IMR-90 (cell line): ENCODE measurements at regions not wholly inside any gene's neighbourhood (a gene's known extent, or its start where the extent isn't known, plus 50 kb on each side); places are given as distances from the start of the nearest gene placed in this dataset.
A peak's percentile ranks its signal among the peaks of the same experiment; 100 is the strongest.

Source experiments
- ATAC-seq: fragments of 200-7000 bp; cut with Tn5 transposase; 2 replicates; pipeline ENCODE4 v1.9.1; 2020; ENCODE audit warnings: low read depth, mild to moderate bottlenecking, moderate library complexity
- BruUV-seq: library from RNA; stranded (reverse); fragments of 400-500 nt; replicated peaks from 2 replicates; lab custom pipeline; 2021; lab: Mats Ljungman, UMichigan
- CTCF ChIA-PET: fragments of 300-600 bp; formaldehyde crosslinking; extraction: SDS; loops from one replicate; lab custom pipeline; 2021; ENCODE audit warnings: antibody characterized with exemption; lab: Yijun Ruan, JAX
- POLR2A ChIA-PET: fragments of 300-600 bp; sonication (Branson Sonifier 250); formaldehyde crosslinking; loops from one replicate; lab custom pipeline; 2022; ENCODE audit warnings: antibody characterized with exemption; ENCODE audit not compliant: unreplicated experiment; lab: Charles Lee
- DNase-seq: peaks from one replicate; pipeline ENCODE4 v3.0.0; 2013
- H2AFZ ChIP-seq: replicated peaks from 2 replicates; pipeline ENCODE3; 2013; ENCODE audit warnings: low read length, mild to moderate bottlenecking; ENCODE audit not compliant: poor library complexity
- H2AK5ac ChIP-seq: 2 replicates; pipeline ENCODE4 v1.6.1; 2013; ENCODE audit warnings: low read depth, low read length, inconsistent platforms
- H2AK9ac ChIP-seq: replicated peaks from 2 replicates; pipeline ENCODE3; 2013; ENCODE audit warnings: mild to moderate bottlenecking, low read depth, low read length, moderate library complexity; ENCODE audit not compliant: poor library complexity
- H2BK120ac ChIP-seq: 2 replicates; pipeline ENCODE4 v1.6.1; 2013; ENCODE audit warnings: low read depth, low read length, inconsistent platforms
- H2BK15ac ChIP-seq: 3 replicates; pipeline ENCODE4 v1.6.1; 2013; ENCODE audit warnings: low read depth, low read length, inconsistent platforms
- H2BK20ac ChIP-seq: 2 replicates; pipeline ENCODE4 v1.6.1; 2013; ENCODE audit warnings: low read depth, mild to moderate bottlenecking, inconsistent platforms, low read length, moderate library complexity
- H2BK5ac ChIP-seq: 2 replicates; pipeline ENCODE4 v1.6.1; 2013; ENCODE audit warnings: mild to moderate bottlenecking, low read depth, low read length, inconsistent platforms; ENCODE audit not compliant: poor library complexity, severe bottlenecking
- H3K14ac ChIP-seq: replicated peaks from 2 replicates; pipeline ENCODE4 v1.6.1; 2013; ENCODE audit warnings: low read depth, low read length, inconsistent platforms
- H3K18ac ChIP-seq: 2 replicates; pipeline ENCODE4 v1.6.1; 2013; ENCODE audit warnings: low read depth, low read length, control low read depth
- H3K23ac ChIP-seq: 2 replicates; pipeline ENCODE4 v1.6.1; 2013; ENCODE audit warnings: low read depth, low read length, inconsistent platforms
- H3K27ac ChIP-seq: 2 replicates; pipeline ENCODE4 v1.5.1; 2013; ENCODE audit warnings: mild to moderate bottlenecking, control low read depth, low read length; ENCODE audit not compliant: insufficient read depth
- H3K27me3 ChIP-seq: 2 replicates; pipeline ENCODE4 v1.6.1; 2013; ENCODE audit warnings: low read length; ENCODE audit not compliant: control insufficient read depth, insufficient read depth
- H3K36me3 ChIP-seq: 2 replicates; pipeline ENCODE4 v1.6.1; 2013; ENCODE audit warnings: low read length, mixed read lengths; ENCODE audit not compliant: control insufficient read depth, insufficient read depth
- H3K4ac ChIP-seq: 2 replicates; pipeline ENCODE4 v1.6.1; 2013; ENCODE audit warnings: low read depth, low read length, inconsistent platforms
- H3K4me1 ChIP-seq: 2 replicates; pipeline ENCODE4 v1.6.1; 2013; ENCODE audit warnings: low read length, mixed read lengths; ENCODE audit not compliant: control insufficient read depth, insufficient read depth
- H3K4me2 ChIP-seq: 2 replicates; pipeline ENCODE4 v1.6.1; 2013; ENCODE audit warnings: low read depth, mild to moderate bottlenecking, control low read depth, low read length, moderate library complexity
- H3K4me3 ChIP-seq: 2 replicates; pipeline ENCODE4 v1.5.1; 2013; ENCODE audit warnings: low read depth, mild to moderate bottlenecking, control low read depth, low read length, moderate library complexity; ENCODE audit not compliant: insufficient read depth
- H3K56ac ChIP-seq: 2 replicates; pipeline ENCODE4 v1.6.1; 2013; ENCODE audit warnings: low read length, inconsistent platforms; ENCODE audit not compliant: insufficient read depth; ENCODE audit errors: extremely low read depth
- H3K79me1 ChIP-seq, 2 experiments: 2 replicates each; pipeline ENCODE4 v1.6.1; 2013; ENCODE audit warnings: low read length in 2 of 2, inconsistent platforms in 1 of 2, low read depth in 1 of 2
- H3K9ac ChIP-seq: 2 replicates; pipeline ENCODE4 v1.6.1; 2013; ENCODE audit warnings: low read depth, low read length, control low read depth
- H3K9me1 ChIP-seq: 2 replicates; pipeline ENCODE4 v1.6.1; 2013; ENCODE audit warnings: low read length, inconsistent platforms; ENCODE audit not compliant: insufficient read depth
- H3K9me3 ChIP-seq: 2 replicates; pipeline ENCODE4 v1.6.1; 2013; ENCODE audit warnings: low read length; ENCODE audit not compliant: control insufficient read depth, insufficient read depth
- H4K20me1 ChIP-seq: 2 replicates; pipeline ENCODE4 v1.6.1; 2013; ENCODE audit warnings: low read length, inconsistent platforms; ENCODE audit not compliant: insufficient read depth
- H4K5ac ChIP-seq: 2 replicates; pipeline ENCODE4 v1.6.1; 2013; ENCODE audit warnings: mild to moderate bottlenecking, low read depth, low read length, control low read depth
- H4K8ac ChIP-seq, 2 experiments: 2 replicates each; pipeline ENCODE4 v1.6.1; 2013; ENCODE audit warnings: low read depth in 2 of 2, low read length in 2 of 2, control low read depth in 1 of 2, inconsistent platforms in 1 of 2
- H4K91ac ChIP-seq: 2 replicates; pipeline ENCODE4 v1.6.1; 2013; ENCODE audit warnings: low read depth, low read length, inconsistent platforms; ENCODE audit not compliant: insufficient read depth
- CEBPB ChIP-seq: IDR thresholded peaks from 2 replicates; pipeline ENCODE4 v1.6.1; 2012; ENCODE audit warnings: low read depth, low read length, improper control_type of control experiment
- CHD1 ChIP-seq: IDR thresholded peaks from 2 replicates; pipeline ENCODE4 v1.6.1; 2012; ENCODE audit warnings: low read depth, low read length, improper control_type of control experiment
- FOS ChIP-seq: fragments of 150-350 bp; IDR thresholded peaks from 2 replicates; pipeline ENCODE4 v1.6.1; 2016; ENCODE audit warnings: low read depth, low read length
- MAFK ChIP-seq: IDR thresholded peaks from 2 replicates; pipeline ENCODE4 v1.6.1; 2012; ENCODE audit warnings: low read depth, low read length, improper control_type of control experiment
- NFE2L2 ChIP-seq: fragments of 150-350 bp; IDR thresholded peaks from 2 replicates; pipeline ENCODE4 v1.6.1; 2016; ENCODE audit warnings: low read depth, mild to moderate bottlenecking, low read length
- WGBS, 2 experiments: methylation state at CpG; one replicate each; pipeline versions ENCODE4 v1.1.5 to v1.1.7; 2013; ENCODE audit warnings: missing lambda C conversion rate in 2 of 2; ENCODE audit not compliant: insufficient read length in 1 of 2; ENCODE audit errors: extremely low coverage in 2 of 2; 5-methylcytosine and 5-hydroxymethylcytosine counted together
- dilution Hi-C: fragments of 300-500 bp; cut with HindIII; formaldehyde crosslinking; loops from one replicate; pipeline ENCODE4 v1.14.3; 2018; ENCODE audit warnings: low sequenced_read_pairs; ENCODE audit not compliant: unreplicated experiment
- in situ Hi-C: fragments of 300-500 bp; cut with MboI; formaldehyde crosslinking; loops from 3 replicates; pipeline ENCODE4 v1.14.3; 2019; ENCODE audit warnings: low sequenced_read_pairs, inconsistent platforms, mixed read lengths
- intact Hi-C: fragments of 100-400 bp; cut with micrococcal nuclease; formaldehyde crosslinking; loops from 2 replicates; pipeline ENCODE4 v1.10.0; 2022
- TF ChIP-seq, protein P1 (sequence below): fragments of 150-350 bp; IDR thresholded peaks from 2 replicates; pipeline ENCODE4 v1.6.1; 2017; ENCODE audit warnings: mild to moderate bottlenecking, antibody characterized with exemption, low read length, low read depth

DNA sequence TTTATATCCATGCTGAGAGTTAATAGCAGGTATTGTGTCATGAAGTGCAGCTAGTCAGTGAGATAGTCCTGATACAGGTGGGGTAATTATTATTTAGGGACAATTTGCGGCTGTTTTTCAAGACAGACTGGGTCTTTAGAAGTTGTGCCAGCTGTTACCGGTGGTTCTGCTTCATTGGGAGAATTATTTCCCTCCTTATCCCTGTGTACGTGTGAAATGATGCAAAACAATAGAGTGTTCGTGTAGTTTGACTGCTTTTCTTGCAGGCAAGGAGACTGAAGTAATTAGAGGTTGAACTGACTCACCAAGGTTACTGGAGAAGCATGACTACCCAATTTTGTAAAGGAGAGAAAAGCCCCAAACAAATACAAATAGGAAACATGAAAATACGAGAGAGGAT, 101.7 kb downstream of the ARRDC3 start:
- no peak overlapping the region for H2AK9ac ChIP-seq
- H2BK120ac ChIP-seq, result peak overlapping the region; percentile 95
- H3K4me2 ChIP-seq, result peak overlapping the region; percentile 92; the same call in 1 of the 2 replicates
- H3K18ac ChIP-seq, result peak overlapping the region; percentile 98
- no peak; the same call in 1 of the 2 replicates for ATAC-seq
- intact Hi-C loops, result loop anchor here (2.0 to 10.0 kb wide), 3 partner anchors 114 to 347 kb away; no protein-coding TSS in a partner anchor
- CTCF ChIA-PET, result no interaction called here
- no peaks in the 10 kb centered on the region for H3K9me3 ChIP-seq
- BruUV-seq, result no TSS peak
- dilution Hi-C loops, result no loop called here
- H3K9me1 ChIP-seq, result no peaks in the 10 kb centered on the region
- in situ Hi-C loops, result no loop called here
- POLR2A ChIA-PET, result interaction anchor here (1.2 kb wide), 1 partner anchor 102 kb away, joined by 5 read pairs; the partner anchor contains the start of gene ARRDC3
- H2AFZ ChIP-seq, result no peak overlapping the region
- H2AK5ac ChIP-seq, result peak overlapping the region; percentile 86
- peak overlapping the region; percentile 74 to 86 for H4K8ac ChIP-seq
- peak overlapping the region; percentile 94; the same call in 1 of the 2 replicates for H4K5ac ChIP-seq
- TF ChIP-seq MAFK (peak; percentile 12; the same call in 1 of the 2 replicates), FOS (peak; percentile 78), NFE2L2 (peak; percentile 76; the same call in 1 of the 2 replicates), CEBPB (0 out of 2 replicates have a peak, but pooled peaks have one; percentile 26), CHD1 (no peak)
- TF ChIP-seq, protein P1, sequence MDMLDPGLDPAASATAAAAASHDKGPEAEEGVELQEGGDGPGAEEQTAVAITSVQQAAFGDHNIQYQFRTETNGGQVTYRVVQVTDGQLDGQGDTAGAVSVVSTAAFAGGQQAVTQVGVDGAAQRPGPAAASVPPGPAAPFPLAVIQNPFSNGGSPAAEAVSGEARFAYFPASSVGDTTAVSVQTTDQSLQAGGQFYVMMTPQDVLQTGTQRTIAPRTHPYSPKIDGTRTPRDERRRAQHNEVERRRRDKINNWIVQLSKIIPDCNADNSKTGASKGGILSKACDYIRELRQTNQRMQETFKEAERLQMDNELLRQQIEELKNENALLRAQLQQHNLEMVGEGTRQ, result no peak
- H3K14ac ChIP-seq, result peak overlapping the region; percentile 69
- no peaks in the 10 kb centered on the region for H3K27me3 ChIP-seq
- H3K4me1 ChIP-seq, result peaks cover 16% of the 10 kb centered on the region
- peak overlapping the region; percentile 71; the same call in 1 of the 2 replicates for H3K56ac ChIP-seq
- H4K20me1 ChIP-seq, result no peaks in the 10 kb centered on the region
- peak overlapping the region; percentile 98 for H3K27ac ChIP-seq
- no peaks in the 10 kb centered on the region for H3K79me1 ChIP-seq
- peak; percentile 85 for DNase-seq
- peak overlapping the region; percentile 63; the same call in 1 of the 2 replicates for H2BK20ac ChIP-seq
- peak overlapping the region; percentile 58; the same call in 2 of the 3 replicates for H2BK15ac ChIP-seq
- H3K4ac ChIP-seq, result peak overlapping the region; percentile 88
- H2BK5ac ChIP-seq, result peak overlapping the region; percentile 99
- H3K4me3 ChIP-seq, result no peak overlapping the region
- H3K36me3 ChIP-seq, result no peaks in the 10 kb centered on the region
- peak overlapping the region; percentile 75; the same call in 1 of the 2 replicates for H3K23ac ChIP-seq
- peak overlapping the region; percentile 88; the same call in 1 of the 2 replicates for H3K9ac ChIP-seq
- peak overlapping the region; percentile 86 for H4K91ac ChIP-seq
- no CpG with 5 or more reads among the region's 5 CpGs for WGBS, 2 experiments
